ENCODE measurements at regions not wholly inside any gene's neighbourhood (a gene's known extent, or its start where the extent isn't known, plus 50 kb on each side); places are given as distances from the start of the nearest gene placed in this dataset.

- TF ChIP-seq RAD21 (IDR thresholded peaks at IDR 0.05; ENCODE audit: low read length) (no peak), POLR2A (IDR thresholded peaks at IDR 0.05; ENCODE audit: low read depth, low read length) (no peak), FOS (IDR thresholded peaks at IDR 0.05; ENCODE audit: low read depth, low read length) (no peak), SMC3 (IDR thresholded peaks at IDR 0.05; ENCODE audit: low read depth, low read length) (no peak)
- TF ChIP-seq, protein P1, sequence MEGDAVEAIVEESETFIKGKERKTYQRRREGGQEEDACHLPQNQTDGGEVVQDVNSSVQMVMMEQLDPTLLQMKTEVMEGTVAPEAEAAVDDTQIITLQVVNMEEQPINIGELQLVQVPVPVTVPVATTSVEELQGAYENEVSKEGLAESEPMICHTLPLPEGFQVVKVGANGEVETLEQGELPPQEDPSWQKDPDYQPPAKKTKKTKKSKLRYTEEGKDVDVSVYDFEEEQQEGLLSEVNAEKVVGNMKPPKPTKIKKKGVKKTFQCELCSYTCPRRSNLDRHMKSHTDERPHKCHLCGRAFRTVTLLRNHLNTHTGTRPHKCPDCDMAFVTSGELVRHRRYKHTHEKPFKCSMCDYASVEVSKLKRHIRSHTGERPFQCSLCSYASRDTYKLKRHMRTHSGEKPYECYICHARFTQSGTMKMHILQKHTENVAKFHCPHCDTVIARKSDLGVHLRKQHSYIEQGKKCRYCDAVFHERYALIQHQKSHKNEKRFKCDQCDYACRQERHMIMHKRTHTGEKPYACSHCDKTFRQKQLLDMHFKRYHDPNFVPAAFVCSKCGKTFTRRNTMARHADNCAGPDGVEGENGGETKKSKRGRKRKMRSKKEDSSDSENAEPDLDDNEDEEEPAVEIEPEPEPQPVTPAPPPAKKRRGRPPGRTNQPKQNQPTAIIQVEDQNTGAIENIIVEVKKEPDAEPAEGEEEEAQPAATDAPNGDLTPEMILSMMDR (conservative IDR thresholded peaks at IDR 0.05; ENCODE audit: low read depth, low read length): no peak
These were observed 59.5 kb upstream of the CDKN2AIP start for GRCh38 chr4:183384983-183385382.
